HEK293 (cell line): ENCODE measurements at regions not wholly inside any gene's neighbourhood (a gene's known extent, or its start where the extent isn't known, plus 50 kb on each side); places are given as distances from the start of the nearest gene placed in this dataset.

Experiments used
- CTCF ChIA-PET: fragments of 350-600 bp; formaldehyde crosslinking; extraction: SDS; loops from one replicate; lab custom pipeline; 2021; ENCODE audit warnings: antibody characterized with exemption; lab: Yijun Ruan, JAX
- POLR2A ChIA-PET: fragments of 300-600 bp; formaldehyde crosslinking; extraction: SDS; loops from one replicate; lab custom pipeline; 2020; ENCODE audit warnings: antibody characterized with exemption, inconsistent platforms; lab: Yijun Ruan, JAX
- H3K27ac ChIP-seq: fragments of 200-500 bp; sonication (Bioruptor generic); 2 replicates; pipeline ENCODE4 v1.5.1; 2014; ENCODE audit warnings: low read depth, low read length, control low read depth, inconsistent platforms; ENCODE audit errors: extremely low read depth
- H3K36me3 ChIP-seq, 2 experiments: fragments of 200-500 bp in 1 of 2; sonication (Bioruptor generic) in 1 of 2; 1 replicate in 1 of 2; 2 replicates in 1 of 2; pipeline ENCODE4 v1.5.1; 2014 to 2017; ENCODE audit warnings: inconsistent platforms in 2 of 2, low read length in 2 of 2; ENCODE audit not compliant: control insufficient read depth in 2 of 2, insufficient read depth in 1 of 2
- H3K4me1 ChIP-seq: fragments of 200-500 bp; sonication (Bioruptor generic); 2 replicates; pipeline ENCODE4 v1.5.1; 2014; ENCODE audit warnings: mild to moderate bottlenecking, low read length, inconsistent platforms; ENCODE audit not compliant: control insufficient read depth, insufficient read depth
- H3K4me3 ChIP-seq: 2 replicates; pipeline ENCODE4 v1.5.1; 2011; ENCODE audit warnings: low read depth, mild to moderate bottlenecking, control low read depth, low read length, moderate library complexity
- H3K9me3 ChIP-seq: fragments of 200-500 bp; sonication (Bioruptor generic); 2 replicates; pipeline ENCODE4 v1.5.1; 2014; ENCODE audit warnings: low read depth, low read length, inconsistent platforms; ENCODE audit not compliant: control insufficient read depth, insufficient read depth
- HOXD13 ChIP-seq: sonication (generic); formaldehyde crosslinking; IDR thresholded peaks from 2 replicates; pipeline ENCODE4 v1.8.0; 2022; ENCODE audit warnings: missing genetic modification reagents, borderline replicate concordance
- PRDM1 ChIP-seq: fragments of 450-650 bp; formaldehyde crosslinking; IDR thresholded peaks from 2 replicates; pipeline ENCODE4; 2016; ENCODE audit warnings: missing biosample characterization, missing genetic modification characterization
- TRIM28 ChIP-seq: IDR thresholded peaks from 2 replicates; pipeline ENCODE4 v1.6.1; 2011; ENCODE audit warnings: low read length, control low read depth, borderline replicate concordance
- YY2 ChIP-seq: fragments of 450-650 bp; formaldehyde crosslinking; IDR thresholded peaks from 2 replicates; pipeline ENCODE4 v1.5.1; 2016; ENCODE audit warnings: missing biosample characterization, missing genetic modification characterization
- ZBTB17 ChIP-seq: fragments of 450-650 bp; formaldehyde crosslinking; IDR thresholded peaks from 2 replicates; pipeline ENCODE4 v1.5.1; 2016; ENCODE audit warnings: missing biosample characterization, missing genetic modification characterization
- ZBTB48 ChIP-seq: fragments of 450-650 bp; formaldehyde crosslinking; IDR thresholded peaks from 2 replicates; pipeline ENCODE4 v1.5.1; 2016; ENCODE audit warnings: missing biosample characterization, missing genetic modification characterization
- ZNF138 ChIP-seq: fragments of 450-650 bp; formaldehyde crosslinking; IDR thresholded peaks from 2 replicates; pipeline ENCODE4 v1.5.1; 2016; ENCODE audit warnings: missing biosample characterization, missing genetic modification characterization, borderline replicate concordance
- ZNF18 ChIP-seq: fragments of 450-650 bp; formaldehyde crosslinking; IDR thresholded peaks from 2 replicates; pipeline ENCODE4 v1.5.1; 2016; ENCODE audit warnings: missing biosample characterization, missing genetic modification characterization
- ZNF488 ChIP-seq: fragments of 450-650 bp; formaldehyde crosslinking; IDR thresholded peaks from 2 replicates; pipeline ENCODE4 v1.5.1; 2016; ENCODE audit warnings: missing biosample characterization, missing genetic modification characterization
- ZNF529 ChIP-seq: fragments of 450-650 bp; formaldehyde crosslinking; IDR thresholded peaks from 2 replicates; pipeline ENCODE4 v1.5.1; 2017; ENCODE audit warnings: missing genetic modification characterization, missing biosample characterization; ENCODE audit not compliant: insufficient replicate concordance
- ZNF837 ChIP-seq: fragments of 450-650 bp; formaldehyde crosslinking; IDR thresholded peaks from 2 replicates; pipeline ENCODE4 v1.5.1; 2016; ENCODE audit warnings: missing biosample characterization, missing genetic modification characterization
- ZSCAN18 ChIP-seq: fragments of 450-650 bp; formaldehyde crosslinking; IDR thresholded peaks from 2 replicates; pipeline ENCODE4 v1.5.1; 2016; ENCODE audit warnings: missing biosample characterization, missing genetic modification characterization
- TF ChIP-seq, protein P1 (sequence below): sonication (generic); formaldehyde crosslinking; IDR thresholded peaks from 2 replicates; pipeline ENCODE4 v1.8.1; 2022; ENCODE audit warnings: mild to moderate bottlenecking, moderate library complexity, missing genetic modification reagents
- TF ChIP-seq, protein P2 (sequence below): fragments of 450-650 bp; IDR thresholded peaks from 2 replicates; pipeline ENCODE4 v1.5.1; 2018; ENCODE audit warnings: missing biosample characterization, missing genetic modification characterization
- TF ChIP-seq, protein P3 (sequence below): fragments of 450-650 bp; formaldehyde crosslinking; IDR thresholded peaks from 2 replicates; pipeline ENCODE4 v1.5.1; 2017; ENCODE audit warnings: missing biosample characterization, missing genetic modification characterization
- TF ChIP-seq, protein P4 (sequence below): fragments of 450-650 bp; formaldehyde crosslinking; IDR thresholded peaks from 2 replicates; pipeline ENCODE4 v1.5.1; 2016; ENCODE audit warnings: missing biosample characterization, missing genetic modification characterization

DNA sequence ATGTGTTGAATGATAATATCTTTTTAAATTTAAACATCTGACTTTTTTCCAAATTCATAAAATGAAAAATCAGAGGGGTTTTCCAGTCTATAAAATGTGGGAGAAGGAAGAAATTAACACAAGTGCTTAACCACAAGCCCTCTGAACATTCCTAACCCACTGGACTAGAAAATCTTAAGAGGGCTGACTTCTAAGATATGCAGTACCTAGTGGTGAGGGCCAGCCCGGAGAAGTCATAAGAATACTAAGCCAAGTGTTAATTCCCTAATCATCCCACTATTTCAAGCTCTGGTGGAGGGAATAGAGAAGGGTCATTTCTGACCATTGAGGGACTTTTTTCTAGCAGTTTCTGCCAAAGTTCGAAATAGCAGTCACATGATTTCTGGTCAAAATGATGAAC, 86.9 kb upstream of the NEIL3 start:
- Histone ChIP-seq H3K36me3 (no peaks in the 10 kb centered on the region), H3K9me3 (no peaks in the 10 kb centered on the region), H3K4me1 (no peaks in the 10 kb centered on the region), H3K4me3 (no peak overlapping the region), H3K27ac (no peak overlapping the region)
- TF ChIP-seq PRDM1 (tag by site-specific recombination) (no peak), ZNF529 (tag by site-specific recombination) (no peak), ZNF837 (tag by site-specific recombination) (no peak)
- CTCF ChIA-PET: no interaction called here
- POLR2A ChIA-PET: no interaction called here

GRCh38 chr4:177225605-177226004, 84.1 kb upstream of the NEIL3 start:
- ChIA-PET CTCF (interaction anchor here (0.6 kb wide), 1 partner anchor 25 kb away, joined by 3 read pairs; no protein-coding TSS in a partner anchor), POLR2A (no interaction called here)
- Histone ChIP-seq H3K4me1 (no peaks in the 10 kb centered on the region), H3K9me3 (no peaks in the 10 kb centered on the region), H3K36me3 (no peaks in the 10 kb centered on the region), H3K4me3 (no peak overlapping the region), H3K27ac (no peak overlapping the region)
- TF ChIP-seq ZSCAN18 (tag by site-specific recombination) (no peak), YY2 (tag by site-specific recombination) (no peak), TRIM28 (no peak), ZBTB48 (tag by site-specific recombination) (no peak), ZNF18 (tag by site-specific recombination) (no peak), ZNF488 (tag by site-specific recombination) (no peak), HOXD13 (CRISPR knock-in tag) (no peak), ZBTB17 (tag by site-specific recombination) (no peak), ZNF138 (tag by site-specific recombination) (no peak)
- TF ChIP-seq, protein P1, sequence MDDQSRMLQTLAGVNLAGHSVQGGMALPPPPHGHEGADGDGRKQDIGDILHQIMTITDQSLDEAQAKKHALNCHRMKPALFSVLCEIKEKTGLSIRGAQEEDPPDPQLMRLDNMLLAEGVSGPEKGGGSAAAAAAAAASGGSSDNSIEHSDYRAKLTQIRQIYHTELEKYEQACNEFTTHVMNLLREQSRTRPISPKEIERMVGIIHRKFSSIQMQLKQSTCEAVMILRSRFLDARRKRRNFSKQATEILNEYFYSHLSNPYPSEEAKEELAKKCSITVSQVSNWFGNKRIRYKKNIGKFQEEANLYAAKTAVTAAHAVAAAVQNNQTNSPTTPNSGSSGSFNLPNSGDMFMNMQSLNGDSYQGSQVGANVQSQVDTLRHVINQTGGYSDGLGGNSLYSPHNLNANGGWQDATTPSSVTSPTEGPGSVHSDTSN (CRISPR knock-in tag): no peak
- TF ChIP-seq, protein P2, sequence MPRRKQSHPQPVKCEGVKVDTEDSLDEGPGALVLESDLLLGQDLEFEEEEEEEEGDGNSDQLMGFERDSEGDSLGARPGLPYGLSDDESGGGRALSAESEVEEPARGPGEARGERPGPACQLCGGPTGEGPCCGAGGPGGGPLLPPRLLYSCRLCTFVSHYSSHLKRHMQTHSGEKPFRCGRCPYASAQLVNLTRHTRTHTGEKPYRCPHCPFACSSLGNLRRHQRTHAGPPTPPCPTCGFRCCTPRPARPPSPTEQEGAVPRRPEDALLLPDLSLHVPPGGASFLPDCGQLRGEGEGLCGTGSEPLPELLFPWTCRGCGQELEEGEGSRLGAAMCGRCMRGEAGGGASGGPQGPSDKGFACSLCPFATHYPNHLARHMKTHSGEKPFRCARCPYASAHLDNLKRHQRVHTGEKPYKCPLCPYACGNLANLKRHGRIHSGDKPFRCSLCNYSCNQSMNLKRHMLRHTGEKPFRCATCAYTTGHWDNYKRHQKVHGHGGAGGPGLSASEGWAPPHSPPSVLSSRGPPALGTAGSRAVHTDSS (tag by site-specific recombination): no peak
- TF ChIP-seq, protein P3, sequence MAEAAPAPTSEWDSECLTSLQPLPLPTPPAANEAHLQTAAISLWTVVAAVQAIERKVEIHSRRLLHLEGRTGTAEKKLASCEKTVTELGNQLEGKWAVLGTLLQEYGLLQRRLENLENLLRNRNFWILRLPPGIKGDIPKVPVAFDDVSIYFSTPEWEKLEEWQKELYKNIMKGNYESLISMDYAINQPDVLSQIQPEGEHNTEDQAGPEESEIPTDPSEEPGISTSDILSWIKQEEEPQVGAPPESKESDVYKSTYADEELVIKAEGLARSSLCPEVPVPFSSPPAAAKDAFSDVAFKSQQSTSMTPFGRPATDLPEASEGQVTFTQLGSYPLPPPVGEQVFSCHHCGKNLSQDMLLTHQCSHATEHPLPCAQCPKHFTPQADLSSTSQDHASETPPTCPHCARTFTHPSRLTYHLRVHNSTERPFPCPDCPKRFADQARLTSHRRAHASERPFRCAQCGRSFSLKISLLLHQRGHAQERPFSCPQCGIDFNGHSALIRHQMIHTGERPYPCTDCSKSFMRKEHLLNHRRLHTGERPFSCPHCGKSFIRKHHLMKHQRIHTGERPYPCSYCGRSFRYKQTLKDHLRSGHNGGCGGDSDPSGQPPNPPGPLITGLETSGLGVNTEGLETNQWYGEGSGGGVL (tag by site-specific recombination): no peak
- TF ChIP-seq, protein P4, sequence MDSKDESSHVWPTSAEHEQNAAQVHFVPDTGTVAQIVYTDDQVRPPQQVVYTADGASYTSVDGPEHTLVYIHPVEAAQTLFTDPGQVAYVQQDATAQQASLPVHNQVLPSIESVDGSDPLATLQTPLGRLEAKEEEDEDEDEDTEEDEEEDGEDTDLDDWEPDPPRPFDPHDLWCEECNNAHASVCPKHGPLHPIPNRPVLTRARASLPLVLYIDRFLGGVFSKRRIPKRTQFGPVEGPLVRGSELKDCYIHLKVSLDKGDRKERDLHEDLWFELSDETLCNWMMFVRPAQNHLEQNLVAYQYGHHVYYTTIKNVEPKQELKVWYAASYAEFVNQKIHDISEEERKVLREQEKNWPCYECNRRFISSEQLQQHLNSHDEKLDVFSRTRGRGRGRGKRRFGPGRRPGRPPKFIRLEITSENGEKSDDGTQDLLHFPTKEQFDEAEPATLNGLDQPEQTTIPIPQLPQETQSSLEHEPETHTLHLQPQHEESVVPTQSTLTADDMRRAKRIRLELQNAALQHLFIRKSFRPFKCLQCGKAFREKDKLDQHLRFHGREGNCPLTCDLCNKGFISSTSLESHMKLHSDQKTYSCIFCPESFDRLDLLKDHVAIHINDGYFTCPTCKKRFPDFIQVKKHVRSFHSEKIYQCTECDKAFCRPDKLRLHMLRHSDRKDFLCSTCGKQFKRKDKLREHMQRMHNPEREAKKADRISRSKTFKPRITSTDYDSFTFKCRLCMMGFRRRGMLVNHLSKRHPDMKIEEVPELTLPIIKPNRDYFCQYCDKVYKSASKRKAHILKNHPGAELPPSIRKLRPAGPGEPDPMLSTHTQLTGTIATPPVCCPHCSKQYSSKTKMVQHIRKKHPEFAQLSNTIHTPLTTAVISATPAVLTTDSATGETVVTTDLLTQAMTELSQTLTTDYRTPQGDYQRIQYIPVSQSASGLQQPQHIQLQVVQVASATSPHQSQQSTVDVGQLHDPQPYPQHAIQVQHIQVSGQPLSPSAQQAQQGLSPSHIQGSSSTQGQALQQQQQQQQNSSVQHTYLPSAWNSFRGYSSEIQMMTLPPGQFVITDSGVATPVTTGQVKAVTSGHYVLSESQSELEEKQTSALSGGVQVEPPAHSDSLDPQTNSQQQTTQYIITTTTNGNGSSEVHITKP (tag by site-specific recombination): no peak
